Memory B cell (primary cell): ENCODE measurements at regions not wholly inside any gene's neighbourhood (a gene's known extent, or its start where the extent isn't known, plus 50 kb on each side); places are given as distances from the start of the nearest gene placed in this dataset.

Experiments
- ATAC-seq: fragments of 150-1000 bp; cut with Tn5 transposase; 2 replicates; pipeline ENCODE4 v1.10.0; 2021; ENCODE audit warnings: low read depth, mild to moderate bottlenecking, moderate library complexity
- DNase-seq, 2 donors: peaks; one replicate each; pipeline ENCODE4 v3.0.0; 2022; ENCODE audit warnings: low spot score in 2 of 2
- H3K27ac Mint-ChIP-seq: one replicate; pipeline ENCODE4 v1.8.0; 2022; ENCODE audit warnings: mild to moderate bottlenecking, moderate library complexity, mixed read lengths
- H3K27me3 Mint-ChIP-seq: one replicate; pipeline ENCODE4 v1.8.0; 2022; ENCODE audit warnings: mixed read lengths
- H3K36me3 Mint-ChIP-seq: one replicate; pipeline ENCODE4 v1.8.0; 2022; ENCODE audit warnings: mild to moderate bottlenecking, mixed read lengths
- H3K4me1 Mint-ChIP-seq: one replicate; pipeline ENCODE4 v1.8.0; 2022; ENCODE audit warnings: mixed read lengths
- H3K4me3 Mint-ChIP-seq: one replicate; pipeline ENCODE4 v1.8.0; 2022; ENCODE audit warnings: mild to moderate bottlenecking, moderate library complexity, mixed read lengths
- H3K9me3 Mint-ChIP-seq: one replicate; pipeline ENCODE4 v1.8.0; 2022; ENCODE audit warnings: mixed read lengths

DNA sequence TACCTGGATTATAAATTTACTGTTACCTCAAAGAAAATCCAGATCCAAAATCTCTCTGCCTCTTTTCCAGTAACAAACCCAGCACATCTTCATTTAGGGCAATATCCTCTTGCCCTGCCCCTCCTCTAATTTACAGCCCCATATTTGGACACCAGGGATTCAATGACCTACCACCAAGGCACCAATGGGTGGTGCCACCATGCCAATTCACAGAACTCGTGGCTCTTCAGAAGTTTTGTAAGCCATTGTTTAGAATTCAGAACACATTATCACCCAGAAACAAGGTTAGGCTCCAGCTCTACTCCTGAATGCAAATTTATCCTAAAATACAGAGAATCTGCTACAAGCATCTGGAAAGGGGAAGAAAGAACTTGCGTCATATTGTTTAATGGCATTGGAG, 67.8 kb upstream of the SASH1 start:
- H3K27me3 Mint-ChIP-seq = peaks cover 4% of the 10 kb centered on the region
- DNase-seq = no peak
- peaks cover 2% of the 10 kb centered on the region for H3K9me3 Mint-ChIP-seq
- no peak for ATAC-seq
- no peaks in the 10 kb centered on the region for H3K4me1 Mint-ChIP-seq
- no peak overlapping the region for H3K4me3 Mint-ChIP-seq
- H3K27ac Mint-ChIP-seq = no peak overlapping the region
- H3K36me3 Mint-ChIP-seq = no peaks in the 10 kb centered on the region

DNA sequence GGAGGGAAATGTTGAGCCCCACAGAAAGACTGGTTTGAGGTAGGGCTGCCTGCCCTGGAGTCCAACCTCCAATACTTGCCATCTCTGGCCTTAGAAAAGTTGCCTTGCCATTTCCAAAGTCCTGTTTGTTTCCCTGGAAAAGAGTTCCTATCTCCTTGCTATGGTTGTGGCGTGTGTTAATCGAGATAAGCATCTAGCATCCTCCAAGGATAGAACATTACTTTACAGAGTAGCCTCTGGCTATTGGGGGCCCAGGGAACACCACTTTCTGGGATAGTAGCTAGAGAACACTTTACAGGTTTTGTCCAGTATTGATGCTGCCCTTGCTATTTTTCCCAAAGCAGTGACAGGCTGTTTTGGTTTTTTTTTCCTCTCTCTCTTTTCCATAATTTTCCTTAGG, 57.4 kb upstream of the SASH1 start:
- Mint-ChIP-seq H3K4me1 (no peaks in the 10 kb centered on the region), H3K9me3 (no peaks in the 10 kb centered on the region), H3K4me3 (no peak overlapping the region), H3K27me3 (peaks cover 3% of the 10 kb centered on the region), H3K27ac (no peak overlapping the region), H3K36me3 (no peaks in the 10 kb centered on the region)
- no peak for DNase-seq
- ATAC-seq = no peak

DNA sequence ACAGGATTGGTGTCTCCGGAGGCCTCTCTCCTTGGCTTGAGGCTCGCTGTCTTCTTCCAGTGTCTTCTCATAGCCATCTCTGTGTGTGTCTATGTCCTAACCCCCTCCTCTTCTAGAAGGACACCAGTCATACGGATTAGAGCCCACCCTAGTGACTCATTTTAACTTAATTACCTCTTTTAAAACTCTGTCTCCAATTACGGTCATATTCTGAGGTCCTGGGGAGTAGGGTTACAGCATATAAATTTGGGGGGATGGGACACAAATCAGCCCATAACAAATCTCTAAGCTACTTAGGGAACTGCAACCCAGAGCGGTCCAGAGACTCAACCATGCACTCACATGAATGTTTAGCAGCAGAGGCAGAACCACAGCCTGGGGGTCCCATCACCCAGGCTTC, 56.1 kb upstream of the SASH1 start:
- Mint-ChIP-seq H3K4me1 (no peaks in the 10 kb centered on the region), H3K4me3 (no peak overlapping the region), H3K9me3 (no peaks in the 10 kb centered on the region), H3K27ac (no peak overlapping the region), H3K27me3 (peaks cover 2% of the 10 kb centered on the region), H3K36me3 (no peaks in the 10 kb centered on the region)
- DNase-seq (no peak), ATAC-seq (no peak)

DNA sequence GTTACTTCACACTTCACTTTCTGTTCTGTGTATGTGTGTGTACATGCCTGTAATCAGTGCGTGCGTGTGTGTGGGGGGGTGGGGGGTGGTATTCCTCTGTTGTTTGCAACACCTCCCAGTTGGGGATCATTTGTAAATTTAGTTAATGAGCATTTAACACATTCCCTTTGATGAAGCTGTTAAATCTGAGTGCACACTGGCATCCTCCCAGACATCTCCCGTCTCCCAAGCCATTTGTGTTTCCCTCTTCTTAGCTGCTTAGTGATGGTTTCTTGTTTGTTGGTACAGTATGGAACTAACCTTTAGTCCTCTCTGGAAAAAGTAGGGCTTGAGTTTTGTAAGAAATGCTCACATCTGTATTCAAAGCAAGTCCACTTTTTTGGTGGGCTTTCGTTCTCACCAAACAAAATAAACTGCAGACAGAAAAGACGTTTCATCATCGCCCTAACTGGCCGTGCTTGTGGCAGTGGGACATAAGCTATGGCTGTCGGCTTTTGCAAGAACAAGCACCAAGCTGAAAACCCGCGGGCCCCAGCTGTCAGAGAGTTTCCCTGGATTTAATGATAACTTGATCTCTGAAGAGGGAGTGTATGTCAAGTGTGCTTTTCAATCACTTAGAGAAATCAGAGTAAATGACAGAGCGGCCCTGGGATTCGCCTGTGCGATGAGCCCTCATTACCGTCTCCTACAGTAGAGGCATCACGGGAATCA, 54.9 kb upstream of the SASH1 start:
- H3K27me3 Mint-ChIP-seq = peaks cover 2% of the 10 kb centered on the region
- no peaks in the 10 kb centered on the region for H3K9me3 Mint-ChIP-seq
- ATAC-seq (no peak), DNase-seq (no peak)
- no peaks in the 10 kb centered on the region for H3K36me3 Mint-ChIP-seq
- H3K4me1 Mint-ChIP-seq = no peaks in the 10 kb centered on the region
- no peak overlapping the region for H3K4me3 Mint-ChIP-seq
- H3K27ac Mint-ChIP-seq = no peak overlapping the region

DNA sequence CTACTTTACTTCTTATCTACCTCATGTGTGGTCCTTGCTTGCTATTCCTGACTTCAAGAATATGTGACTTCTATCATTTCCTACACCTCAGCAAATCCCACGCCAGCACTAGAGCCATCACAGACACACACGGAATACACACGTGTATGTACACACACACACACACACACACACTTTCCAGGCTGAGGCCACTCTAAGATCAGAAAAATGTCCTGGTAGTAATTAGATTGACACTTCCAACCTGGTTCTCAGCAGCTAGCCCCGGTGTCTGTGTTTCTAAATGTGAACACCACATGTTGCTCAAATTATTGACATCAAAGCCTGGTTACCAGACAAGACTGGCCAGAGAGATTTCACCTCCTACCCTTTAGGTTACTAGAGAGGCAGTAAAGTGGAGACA, 54.1 kb upstream of the SASH1 start:
- Mint-ChIP-seq H3K36me3 (no peaks in the 10 kb centered on the region), H3K4me3 (no peak overlapping the region), H3K4me1 (no peaks in the 10 kb centered on the region), H3K27me3 (peaks cover 2% of the 10 kb centered on the region), H3K27ac (no peak overlapping the region), H3K9me3 (no peaks in the 10 kb centered on the region)
- DNase-seq (no peak), ATAC-seq (no peak)

DNA sequence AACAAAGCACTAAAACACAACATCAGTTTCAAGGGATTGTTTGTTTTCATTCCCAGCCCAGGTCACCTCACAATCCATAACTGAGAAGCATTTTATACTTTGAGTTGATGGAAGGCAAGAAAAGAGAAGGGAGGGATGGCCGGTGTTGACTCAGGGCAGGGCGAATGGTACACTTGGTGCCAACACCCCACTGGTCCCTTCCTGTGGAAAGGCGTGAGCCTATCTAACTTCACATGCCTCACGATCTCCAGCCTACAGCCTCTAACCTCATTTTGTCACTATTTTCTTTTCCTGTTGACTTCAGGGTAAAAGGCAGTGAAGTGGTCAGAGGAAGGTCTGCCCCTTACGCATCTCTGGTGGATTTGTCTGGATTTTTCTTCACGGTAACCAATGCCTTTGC, 53.5 kb upstream of the SASH1 start:
- Mint-ChIP-seq H3K9me3 (no peaks in the 10 kb centered on the region), H3K27me3 (peaks cover 2% of the 10 kb centered on the region), H3K4me1 (no peaks in the 10 kb centered on the region), H3K4me3 (no peak overlapping the region), H3K36me3 (no peaks in the 10 kb centered on the region), H3K27ac (no peak overlapping the region)
- DNase-seq = no peak
- ATAC-seq = no peak

DNA sequence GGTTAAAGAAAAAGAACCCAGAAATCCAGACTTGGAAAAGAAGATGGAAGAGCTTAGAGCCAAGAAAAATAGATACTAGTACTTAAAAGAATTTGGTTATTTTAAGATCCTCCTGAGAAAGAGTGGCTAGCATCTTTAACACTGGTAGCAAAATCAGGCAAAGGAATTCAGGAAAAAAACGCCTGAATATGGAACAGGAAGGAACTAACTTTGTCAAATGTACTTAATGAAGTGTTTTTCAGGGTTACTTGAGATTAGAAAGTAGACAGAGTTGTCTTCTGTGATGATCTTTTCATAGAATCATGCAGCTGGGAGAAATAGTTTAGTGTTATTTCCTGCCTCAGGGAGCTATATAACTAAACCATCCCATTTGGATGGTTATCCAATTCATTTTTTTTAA, 50.8 kb upstream of the SASH1 start:
- H3K36me3 Mint-ChIP-seq = no peaks in the 10 kb centered on the region
- H3K4me3 Mint-ChIP-seq = no peak overlapping the region
- no peaks in the 10 kb centered on the region for H3K9me3 Mint-ChIP-seq
- no peaks in the 10 kb centered on the region for H3K4me1 Mint-ChIP-seq
- H3K27me3 Mint-ChIP-seq = peaks cover 8% of the 10 kb centered on the region
- H3K27ac Mint-ChIP-seq = no peak overlapping the region
- ATAC-seq (no peak), DNase-seq (no peak)
